ENCODE measurements at regions not wholly inside any gene's neighbourhood (a gene's known extent, or its start where the extent isn't known, plus 50 kb on each side); places are given as distances from the start of the nearest gene placed in this dataset.

DNA sequence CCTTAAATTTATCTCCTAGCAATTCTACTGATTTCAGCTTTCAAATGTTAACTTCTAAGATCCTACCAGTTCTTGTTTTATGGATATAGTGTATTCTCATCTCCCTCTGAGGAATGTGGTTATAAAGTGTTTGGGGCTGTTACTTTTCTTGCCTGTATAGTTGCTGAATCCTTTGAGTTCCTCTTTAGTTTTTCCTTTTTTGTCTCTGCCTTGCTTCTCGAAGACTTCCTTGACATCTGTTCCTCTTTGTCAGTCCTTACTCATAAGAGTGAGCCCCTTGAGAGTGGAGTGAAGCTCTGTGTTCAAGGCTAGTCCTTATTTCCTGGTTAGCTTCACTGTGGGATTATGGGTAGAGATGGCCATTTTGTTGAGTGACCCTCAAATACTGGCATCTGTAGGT, 84.6 kb downstream of the ELOVL4 start:
- TF ChIP-seq, protein P1, sequence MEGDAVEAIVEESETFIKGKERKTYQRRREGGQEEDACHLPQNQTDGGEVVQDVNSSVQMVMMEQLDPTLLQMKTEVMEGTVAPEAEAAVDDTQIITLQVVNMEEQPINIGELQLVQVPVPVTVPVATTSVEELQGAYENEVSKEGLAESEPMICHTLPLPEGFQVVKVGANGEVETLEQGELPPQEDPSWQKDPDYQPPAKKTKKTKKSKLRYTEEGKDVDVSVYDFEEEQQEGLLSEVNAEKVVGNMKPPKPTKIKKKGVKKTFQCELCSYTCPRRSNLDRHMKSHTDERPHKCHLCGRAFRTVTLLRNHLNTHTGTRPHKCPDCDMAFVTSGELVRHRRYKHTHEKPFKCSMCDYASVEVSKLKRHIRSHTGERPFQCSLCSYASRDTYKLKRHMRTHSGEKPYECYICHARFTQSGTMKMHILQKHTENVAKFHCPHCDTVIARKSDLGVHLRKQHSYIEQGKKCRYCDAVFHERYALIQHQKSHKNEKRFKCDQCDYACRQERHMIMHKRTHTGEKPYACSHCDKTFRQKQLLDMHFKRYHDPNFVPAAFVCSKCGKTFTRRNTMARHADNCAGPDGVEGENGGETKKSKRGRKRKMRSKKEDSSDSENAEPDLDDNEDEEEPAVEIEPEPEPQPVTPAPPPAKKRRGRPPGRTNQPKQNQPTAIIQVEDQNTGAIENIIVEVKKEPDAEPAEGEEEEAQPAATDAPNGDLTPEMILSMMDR (IDR thresholded peaks at IDR 0.05): no peak
- TF ChIP-seq POLR2A (IDR thresholded peaks at IDR 0.05): no peak

Measured in body of pancreas (tissue), 4 donors.